NCI-H2196 treated with DMSO at 0.1 percent for 48 hours (cell line): ENCODE measurements at regions not wholly inside any gene's neighbourhood (a gene's known extent, or its start where the extent isn't known, plus 50 kb on each side); places are given as distances from the start of the nearest gene placed in this dataset.
"Not testable (repeated sequence)": the region's sequence is repeated elsewhere in the genome, so short reads cannot be mapped to it uniquely, and the experiment has no call there.

Source experiments
- DNase-seq: peaks from one replicate; lab custom pipeline; 2025; ENCODE audit not compliant: unreplicated experiment; lab: John Stamatoyannopoulos, UW

DNA sequence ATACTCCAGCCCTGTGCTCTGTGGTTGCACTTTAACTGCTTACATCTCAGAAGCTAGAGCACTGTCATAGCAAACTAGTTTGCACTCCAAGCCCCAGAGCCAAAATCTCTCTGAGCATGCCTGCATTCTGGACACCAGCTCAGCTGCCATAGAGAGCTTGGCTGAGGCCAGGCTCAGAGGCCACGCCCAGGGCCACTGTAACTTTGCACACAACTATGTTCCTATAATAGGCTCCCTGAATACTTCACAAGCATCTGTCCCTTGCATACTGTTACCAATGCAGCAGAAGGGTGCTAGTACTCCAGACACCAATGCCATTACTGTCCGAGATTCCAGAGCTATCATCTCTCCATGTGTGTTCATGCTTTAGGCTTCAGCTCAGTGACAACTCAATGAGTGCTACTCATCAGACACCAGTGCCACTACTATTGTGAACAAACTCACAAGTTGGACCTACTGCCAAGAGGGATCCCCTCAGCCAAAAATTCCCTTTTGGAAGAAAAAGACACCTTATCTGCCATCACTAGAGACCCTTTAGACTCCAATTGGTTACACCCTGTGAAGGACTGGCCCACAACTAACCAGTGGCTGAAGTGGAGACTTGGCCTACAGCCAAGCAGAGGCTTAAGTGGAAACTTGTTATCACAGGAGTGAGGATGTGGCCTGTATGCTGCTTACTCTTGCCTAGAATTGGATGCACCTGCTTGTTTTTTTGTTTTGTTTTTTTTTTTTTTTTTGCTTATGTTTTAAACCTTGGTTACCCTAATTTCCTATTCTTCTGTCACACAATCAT lies 211.6 kb upstream of the MAGI2 start:
- DNase-seq, result no peak

DNA sequence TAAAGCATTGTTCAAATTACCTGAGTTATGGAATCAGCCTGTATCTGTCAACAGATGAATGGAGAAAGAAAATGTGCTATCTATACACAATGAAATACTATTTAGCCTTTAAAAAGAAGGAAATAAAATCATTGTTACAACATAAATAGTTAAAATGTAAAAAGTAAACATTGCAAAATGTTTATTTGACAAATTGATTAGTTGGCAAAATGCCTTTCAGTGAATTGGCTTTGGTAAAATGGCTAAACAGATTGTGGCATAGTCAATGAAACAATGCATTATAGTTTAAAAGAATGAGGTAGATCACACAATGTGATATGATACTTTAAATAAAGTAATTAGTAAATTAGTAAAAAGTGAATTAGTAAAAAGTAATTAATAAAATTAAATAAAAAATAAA lies 204.8 kb upstream of the MAGI2 start:
- DNase-seq, result no peak

DNA sequence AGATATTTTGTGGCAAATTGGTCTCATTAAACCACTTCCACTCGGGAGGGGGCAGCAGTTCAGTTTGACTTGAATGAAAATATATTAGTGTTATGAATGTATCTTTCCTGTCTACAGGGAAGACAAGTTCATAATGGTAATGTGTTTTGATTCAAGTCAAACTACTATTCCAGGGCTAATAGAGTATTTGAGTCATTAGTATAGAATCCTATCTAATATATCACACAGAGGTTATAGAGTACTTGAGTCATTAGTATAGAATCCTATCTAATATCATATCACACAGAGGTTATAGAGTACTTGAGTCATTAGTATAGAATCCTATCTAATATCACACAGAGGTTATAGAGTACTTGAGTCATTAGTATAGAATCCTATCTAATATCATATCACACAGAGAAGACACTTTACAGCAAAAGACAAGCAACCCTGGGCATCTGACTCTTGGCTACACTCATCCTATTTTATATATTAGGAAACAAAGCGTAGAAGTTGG lies 199.7 kb upstream of the MAGI2 start:
- DNase-seq, result no peak

DNA sequence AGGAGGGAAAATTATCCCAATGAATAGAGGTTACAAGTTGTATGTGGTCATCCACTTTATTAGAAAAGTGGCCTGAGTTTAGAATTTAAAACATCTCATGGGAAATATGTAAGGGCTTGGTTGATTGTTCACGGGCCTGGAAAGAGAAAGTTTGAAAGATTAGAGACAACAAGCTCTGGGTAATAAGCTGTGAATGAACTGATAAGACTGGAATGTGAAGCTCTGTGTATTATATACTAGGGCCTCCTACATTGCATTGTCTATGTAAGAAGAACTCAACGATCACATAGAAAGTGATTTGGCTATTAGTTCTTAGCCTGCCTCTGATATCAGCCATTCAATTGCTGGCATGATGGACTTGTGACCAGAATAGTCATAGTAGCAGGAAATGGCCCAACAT lies 199.2 kb upstream of the MAGI2 start:
- DNase-seq, result no peak

DNA sequence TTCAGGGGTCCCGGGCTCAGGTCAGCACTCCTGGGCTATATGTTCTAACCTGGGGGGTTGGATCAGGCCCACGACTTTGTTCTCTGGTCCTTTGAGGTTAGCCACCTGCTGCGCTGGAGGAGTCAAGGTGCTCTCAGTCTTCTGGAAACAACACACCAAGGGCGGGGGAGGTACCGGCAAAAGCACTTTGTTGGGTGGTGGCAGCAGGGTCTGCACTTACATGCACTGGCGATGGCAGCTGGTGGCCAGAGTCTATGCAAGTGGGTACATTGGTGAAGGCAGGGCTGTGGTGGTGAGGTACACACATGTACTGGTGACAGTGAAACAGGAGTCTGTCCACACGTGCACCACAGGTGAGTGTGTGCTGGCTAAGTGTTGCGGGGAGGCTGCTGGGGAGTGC lies 194.2 kb upstream of the MAGI2 start:
- no peak for DNase-seq

DNA sequence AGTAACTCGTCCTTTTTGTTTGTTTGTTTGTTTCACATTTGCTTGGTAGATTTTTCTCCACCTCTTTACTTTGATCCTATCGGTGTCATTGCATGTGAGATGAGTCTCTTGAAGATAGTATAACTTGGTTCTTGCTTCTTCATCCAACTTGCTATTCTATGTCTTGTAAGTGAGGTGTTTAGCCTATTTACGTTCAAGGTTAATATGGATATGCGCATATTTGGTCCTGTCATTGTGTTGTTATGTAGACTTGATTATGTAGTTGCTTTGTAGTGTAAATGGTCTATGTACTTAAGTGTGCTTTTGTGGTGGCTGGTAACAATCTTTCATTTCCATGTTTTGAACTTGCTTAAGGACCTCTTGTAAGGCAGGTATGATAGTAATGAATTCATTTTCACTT lies 192.8 kb upstream of the MAGI2 start:
- no peak for DNase-seq

DNA sequence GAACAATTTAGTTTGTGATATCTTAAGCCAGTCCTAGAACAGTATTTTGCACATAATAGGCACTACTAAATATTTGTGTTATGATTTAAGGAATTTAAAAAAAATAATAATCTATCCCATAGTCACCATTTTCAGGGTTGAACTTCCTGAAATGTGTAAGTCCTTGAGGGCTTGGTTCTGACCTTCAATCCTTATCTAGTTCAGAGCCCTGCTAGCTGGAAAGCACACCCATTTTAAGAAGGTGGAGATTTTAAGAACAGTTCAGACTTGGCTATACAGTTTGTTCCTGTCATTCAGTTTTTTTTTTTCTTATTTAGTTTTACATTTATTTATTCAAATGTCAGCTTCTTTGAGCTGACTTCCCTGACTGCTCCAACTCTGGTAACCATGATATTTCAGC lies 183.4 kb upstream of the MAGI2 start:
- no peak for DNase-seq

DNA sequence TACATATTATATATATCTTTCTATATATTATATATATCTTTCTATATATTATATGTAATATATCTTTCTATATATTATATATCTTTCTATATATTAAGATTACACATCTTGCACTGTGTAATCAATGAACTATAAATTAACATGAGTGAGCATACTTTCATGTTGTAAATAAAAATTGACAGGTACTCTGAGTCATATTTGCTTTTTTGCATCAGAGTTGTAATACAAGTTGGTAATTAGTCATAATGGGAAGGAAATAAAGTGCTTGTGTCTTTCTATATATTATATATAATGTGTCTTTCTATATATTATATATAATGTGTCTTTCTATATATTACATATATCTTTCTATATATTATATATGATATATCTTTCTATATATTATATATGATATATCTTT lies 172.5 kb upstream of the MAGI2 start:
- not testable (repeated sequence) for DNase-seq

DNA sequence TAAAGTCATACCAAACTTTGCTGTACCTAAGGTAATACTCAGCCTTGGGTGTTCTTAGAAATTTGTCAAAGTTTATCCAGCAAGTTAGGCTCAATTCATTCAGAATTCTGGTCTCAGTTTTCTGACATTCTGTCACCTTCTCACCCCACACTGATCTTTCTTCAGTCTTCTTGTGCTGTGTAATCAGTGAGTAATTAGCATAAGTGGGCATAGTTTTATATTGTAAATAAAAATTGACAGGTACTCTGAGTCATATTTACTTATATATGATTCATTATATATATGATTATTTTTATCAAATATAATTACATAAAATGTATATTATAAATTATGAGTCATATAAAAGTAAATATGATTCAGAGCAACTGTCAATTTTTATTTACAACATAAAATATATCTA lies 170.9 kb upstream of the MAGI2 start:
- DNase-seq, result no peak

DNA sequence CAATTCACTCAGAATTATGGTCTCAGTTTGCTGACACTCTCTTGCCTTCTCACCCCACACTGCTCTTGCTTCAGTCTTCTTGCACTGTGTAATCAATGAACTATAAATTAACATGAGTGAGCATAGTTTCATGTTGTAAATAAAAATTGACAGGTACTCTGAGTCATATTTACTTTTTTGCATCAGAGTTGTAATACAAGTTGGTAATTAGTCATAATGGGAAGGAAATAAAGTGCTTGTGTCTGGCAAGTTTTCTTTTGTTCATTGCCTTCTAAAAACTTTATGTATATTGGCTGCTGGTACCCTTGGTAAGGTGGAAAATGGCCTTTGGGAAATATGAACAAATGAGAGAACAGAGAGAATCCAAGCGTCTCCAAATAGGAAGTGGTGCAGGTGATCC lies 169.3 kb upstream of the MAGI2 start:
- DNase-seq, result no peak

DNA sequence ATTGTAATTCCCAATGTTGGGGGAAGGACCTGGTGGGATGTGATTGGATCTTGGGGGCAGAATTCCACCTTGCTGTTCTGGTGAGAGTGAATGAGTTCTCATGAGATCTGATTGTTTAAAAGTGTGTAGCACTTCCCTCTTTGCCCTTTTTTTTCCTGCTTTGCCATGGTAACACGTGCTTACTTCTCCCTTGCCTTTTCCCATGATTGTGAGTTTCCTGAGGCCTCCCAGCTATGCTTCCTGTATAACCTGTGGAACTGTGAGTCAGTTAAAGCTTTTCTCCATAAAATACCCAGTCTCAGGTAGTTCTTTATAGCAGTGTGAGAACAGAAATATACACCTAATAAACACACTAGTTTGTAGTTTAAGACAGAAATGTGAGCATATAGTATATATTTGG lies 166.8 kb upstream of the MAGI2 start:
- no peak for DNase-seq

DNA sequence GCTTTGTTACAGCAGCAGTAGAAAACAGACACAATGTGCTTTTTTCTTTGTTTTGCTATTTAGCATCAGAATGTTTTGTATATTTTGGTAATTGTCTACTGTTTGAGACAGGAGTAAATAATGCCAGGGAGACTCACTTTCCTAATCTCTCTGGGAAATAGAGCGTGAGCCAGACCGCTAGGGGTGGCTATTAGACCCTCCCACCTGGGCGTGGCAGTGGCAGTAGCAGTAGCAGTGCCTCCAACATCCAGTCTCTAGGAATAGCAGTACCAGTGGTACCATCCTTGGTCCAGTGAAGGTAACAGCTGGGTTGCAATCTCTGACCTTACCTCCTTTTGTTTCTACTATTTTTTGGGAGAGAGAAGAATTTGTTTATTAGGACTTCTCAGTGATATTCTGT lies 165.7 kb upstream of the MAGI2 start:
- no peak for DNase-seq

DNA sequence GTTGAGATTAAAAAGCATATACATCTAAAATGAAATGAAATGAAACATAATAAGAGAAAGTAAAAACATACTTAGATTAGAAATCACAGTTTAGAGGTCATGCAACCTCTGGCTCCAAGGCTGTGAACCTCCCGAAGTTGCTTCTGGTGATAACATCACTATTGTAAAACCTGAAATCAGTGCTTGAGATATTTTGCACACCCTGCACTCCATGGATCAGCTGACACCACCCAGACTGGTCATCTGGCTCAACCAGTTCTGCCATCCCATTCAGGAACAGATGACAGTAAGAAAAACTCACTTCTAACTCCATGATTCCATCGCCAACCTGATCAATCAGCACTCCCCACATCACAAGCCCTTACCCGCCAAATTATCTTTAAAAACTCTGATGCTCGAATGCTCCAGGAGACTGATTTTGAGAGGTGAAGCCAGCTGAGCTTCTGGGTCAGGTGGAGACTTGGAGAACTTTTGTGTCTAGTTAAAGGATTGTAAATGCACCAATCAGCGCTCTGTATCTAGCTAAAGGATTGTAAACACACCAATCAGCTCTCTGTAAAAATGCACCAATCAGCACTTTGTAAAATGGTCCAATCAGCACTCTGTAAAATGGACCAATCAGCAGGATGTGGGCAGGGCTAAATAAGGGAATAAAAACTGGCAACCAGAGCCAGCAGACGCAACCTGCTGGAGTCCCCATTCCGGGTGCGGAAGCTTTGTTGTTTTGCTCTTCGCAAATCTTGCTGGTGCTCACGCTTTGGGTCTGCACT lies 162.6 kb upstream of the MAGI2 start:
- DNase-seq, result no peak

DNA sequence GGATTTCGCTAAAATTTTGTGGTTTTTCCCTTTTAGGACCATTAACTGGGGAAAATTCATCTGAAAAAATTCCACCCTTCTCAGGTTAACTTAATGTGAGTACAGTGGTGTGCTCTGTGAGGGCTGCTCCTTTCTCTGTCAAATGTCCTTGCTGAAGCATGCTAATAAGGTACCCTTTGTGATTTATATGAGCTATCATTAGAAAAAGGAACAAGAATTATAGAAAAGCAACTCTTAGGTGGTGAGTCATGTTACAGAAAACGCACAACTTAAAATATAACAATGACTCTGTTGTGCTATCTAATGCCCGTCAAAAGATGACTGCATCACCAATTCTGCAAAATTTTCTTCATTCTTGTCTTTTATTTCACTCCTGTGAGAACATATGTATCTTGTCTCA lies 162.0 kb upstream of the MAGI2 start:
- DNase-seq, result no peak

DNA sequence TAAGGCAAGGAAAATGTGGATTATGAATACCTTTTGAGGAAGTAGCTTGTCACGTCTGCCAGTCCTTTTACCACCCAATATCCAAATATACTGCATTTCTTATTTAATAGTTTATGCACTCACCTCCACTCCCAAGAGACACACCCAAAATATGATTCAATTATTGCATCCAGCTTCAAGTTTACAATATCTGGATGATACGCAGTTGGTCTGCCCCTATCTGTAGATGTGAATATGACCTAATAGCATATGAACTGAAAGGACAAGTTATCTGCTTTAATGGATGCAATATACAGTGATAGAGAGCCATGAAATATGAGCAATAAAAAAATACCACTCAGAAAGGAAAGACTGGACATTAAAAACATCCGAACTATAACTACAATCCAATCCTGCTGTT lies 159.4 kb upstream of the MAGI2 start:
- DNase-seq, result no peak

DNA sequence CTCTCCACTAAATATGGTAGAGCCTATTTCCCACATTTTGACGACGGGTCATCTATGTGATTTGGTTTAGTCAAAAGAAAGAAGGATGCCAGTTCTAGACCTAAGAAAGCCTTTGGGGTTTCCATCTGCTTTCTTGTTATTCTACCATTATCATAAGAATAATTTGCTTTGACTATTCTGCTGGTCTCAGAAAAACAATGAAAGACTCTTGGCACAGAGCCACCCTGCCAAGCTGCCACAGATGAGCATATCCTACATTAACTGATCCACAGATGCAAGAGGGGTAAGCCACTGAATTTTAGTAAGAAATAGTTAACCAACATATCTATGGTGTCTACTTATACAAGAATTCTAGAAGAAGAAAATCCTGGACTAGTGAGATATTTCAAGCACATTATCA lies 158.6 kb upstream of the MAGI2 start:
- DNase-seq, result no peak

DNA sequence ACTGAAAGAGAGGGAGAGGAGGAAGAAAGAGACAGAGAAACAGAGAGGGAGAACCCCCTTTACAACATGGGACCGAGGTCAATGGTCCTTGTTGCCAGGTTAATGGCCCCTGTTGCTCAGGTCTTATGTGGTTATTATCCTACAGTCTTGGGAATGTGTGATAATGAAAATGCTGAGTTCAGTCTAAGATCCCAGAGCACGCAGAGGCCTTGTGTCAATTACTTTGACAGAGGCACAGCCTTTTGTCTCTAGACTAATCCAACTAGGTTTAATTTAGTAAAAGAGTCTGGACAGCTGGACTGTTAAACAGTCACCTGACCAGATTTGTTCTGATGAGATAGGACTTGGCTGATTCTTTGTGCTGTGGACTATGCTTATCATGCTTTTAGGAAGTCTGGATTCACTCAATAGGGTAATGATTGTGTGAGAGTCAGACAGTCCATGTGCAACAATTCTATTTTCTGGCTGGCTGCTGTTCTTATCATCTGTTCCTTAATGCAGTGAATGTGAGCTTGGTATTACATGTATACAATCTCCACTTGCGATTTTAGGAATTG lies 157.4 kb upstream of the MAGI2 start:
- DNase-seq, result no peak

DNA sequence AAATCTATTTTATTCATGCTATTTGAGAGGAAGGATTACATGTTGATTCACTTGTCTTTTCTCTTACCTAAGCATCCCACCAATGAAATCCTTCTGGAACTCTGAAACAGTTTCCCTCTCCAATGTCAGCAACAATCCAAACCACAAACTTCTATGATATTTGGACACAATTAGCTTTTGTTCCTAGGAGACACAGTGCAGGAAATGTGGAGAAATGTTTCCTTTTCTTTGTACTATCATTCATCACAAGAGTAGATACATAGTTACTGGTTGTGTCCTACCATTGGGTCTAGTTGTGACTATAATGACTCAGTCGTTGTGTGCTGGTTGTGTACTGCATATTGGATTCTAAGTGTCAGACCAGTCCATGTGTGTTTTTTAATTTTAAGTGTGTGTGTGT lies 156.8 kb upstream of the MAGI2 start:
- DNase-seq, result no peak

DNA sequence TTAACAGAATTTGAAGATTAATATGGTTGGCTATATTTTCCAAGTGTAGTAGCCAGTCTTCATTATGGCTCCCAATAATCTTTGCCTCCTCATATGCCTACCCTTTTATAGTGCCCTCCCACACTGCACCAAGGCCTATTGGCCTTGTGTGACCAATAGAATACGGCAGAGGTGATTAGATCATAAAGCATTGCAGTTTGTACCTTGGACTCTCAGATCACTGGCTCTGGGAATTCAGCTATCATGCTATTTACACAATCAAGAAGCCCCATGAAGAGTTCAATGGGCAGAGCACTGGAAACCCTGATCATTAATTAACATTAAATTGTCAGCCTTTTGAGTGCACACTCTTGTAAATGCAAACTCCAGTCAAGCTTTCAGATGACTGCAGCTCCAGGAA lies 154.5 kb upstream of the MAGI2 start:
- no peak for DNase-seq

DNA sequence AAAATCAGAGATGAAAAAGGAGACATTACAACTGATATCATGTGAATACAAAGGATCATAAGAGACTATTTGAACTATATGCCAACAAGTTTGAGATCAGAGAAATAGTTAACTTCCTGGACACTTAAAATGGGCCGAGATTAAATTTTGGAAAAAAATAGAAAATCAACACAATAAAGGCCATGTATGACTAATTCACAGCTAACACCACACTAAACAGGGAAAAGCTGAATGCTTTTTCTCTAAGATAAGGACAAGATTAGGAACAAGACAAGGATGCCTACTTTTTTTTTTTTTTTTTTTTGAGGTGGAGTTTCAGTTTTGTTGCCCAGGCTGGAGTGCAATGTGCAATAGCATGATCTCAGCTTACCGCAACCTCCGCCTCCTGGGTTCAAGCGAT lies 151.4 kb upstream of the MAGI2 start:
- no peak for DNase-seq

DNA sequence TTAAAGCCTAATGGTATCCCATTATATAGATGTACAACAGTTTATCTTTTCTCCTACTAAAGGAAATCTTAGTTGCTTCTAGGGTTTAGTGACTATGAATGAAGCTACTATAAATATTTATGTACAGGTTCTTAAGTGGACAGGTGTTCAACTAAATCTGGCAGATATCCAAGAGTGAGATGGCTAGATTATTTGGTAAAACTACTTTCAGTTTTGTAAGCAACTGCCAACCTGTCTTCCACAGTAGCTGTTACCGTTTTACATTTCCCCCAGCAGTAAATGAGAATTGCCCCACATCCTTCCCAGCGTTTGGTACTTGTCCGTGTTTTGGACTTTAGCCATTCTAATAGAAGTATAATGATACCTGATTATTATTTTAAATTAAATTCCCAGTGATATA lies 144.9 kb upstream of the MAGI2 start:
- no peak for DNase-seq

DNA sequence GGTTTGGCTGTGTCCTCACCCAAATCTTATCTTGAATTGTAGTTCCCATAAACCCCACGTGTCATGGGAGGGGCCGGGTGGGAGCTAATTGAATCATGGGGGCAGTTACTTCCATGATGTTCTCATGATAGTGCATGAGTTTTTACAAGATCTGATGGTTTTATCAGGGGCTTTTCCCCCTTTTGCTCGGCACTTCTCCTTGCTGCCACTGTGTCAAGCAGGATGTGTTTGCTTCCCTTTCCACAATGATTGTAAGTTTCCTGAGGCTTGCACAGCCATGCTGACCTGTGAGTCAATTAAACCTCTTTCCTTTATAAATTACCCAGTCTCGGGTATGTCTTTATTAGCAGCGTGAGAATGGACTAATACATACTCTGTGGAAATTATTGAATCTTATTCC lies 141.2 kb upstream of the MAGI2 start:
- DNase-seq, result not testable (repeated sequence)
